HEK293 (cell line): ENCODE measurements at regions not wholly inside any gene's neighbourhood (a gene's known extent, or its start where the extent isn't known, plus 50 kb on each side); places are given as distances from the start of the nearest gene placed in this dataset.

Experiments
- CTCF ChIA-PET: fragments of 350-600 bp; formaldehyde crosslinking; extraction: SDS; loops from one replicate; lab custom pipeline; 2021; ENCODE audit warnings: antibody characterized with exemption; lab: Yijun Ruan, JAX
- POLR2A ChIA-PET: fragments of 300-600 bp; formaldehyde crosslinking; extraction: SDS; loops from one replicate; lab custom pipeline; 2020; ENCODE audit warnings: antibody characterized with exemption, inconsistent platforms; lab: Yijun Ruan, JAX
- H3K27ac ChIP-seq: fragments of 200-500 bp; sonication (Bioruptor generic); 2 replicates; pipeline ENCODE4 v1.5.1; 2014; ENCODE audit warnings: low read depth, low read length, control low read depth, inconsistent platforms; ENCODE audit errors: extremely low read depth
- H3K36me3 ChIP-seq, 2 experiments: fragments of 200-500 bp in 1 of 2; sonication (Bioruptor generic) in 1 of 2; 1 replicate in 1 of 2; 2 replicates in 1 of 2; pipeline ENCODE4 v1.5.1; 2014 to 2017; ENCODE audit warnings: inconsistent platforms in 2 of 2, low read length in 2 of 2; ENCODE audit not compliant: control insufficient read depth in 2 of 2, insufficient read depth in 1 of 2
- H3K4me1 ChIP-seq: fragments of 200-500 bp; sonication (Bioruptor generic); 2 replicates; pipeline ENCODE4 v1.5.1; 2014; ENCODE audit warnings: mild to moderate bottlenecking, low read length, inconsistent platforms; ENCODE audit not compliant: control insufficient read depth, insufficient read depth
- H3K4me3 ChIP-seq: 2 replicates; pipeline ENCODE4 v1.5.1; 2011; ENCODE audit warnings: low read depth, mild to moderate bottlenecking, control low read depth, low read length, moderate library complexity
- H3K9me3 ChIP-seq: fragments of 200-500 bp; sonication (Bioruptor generic); 2 replicates; pipeline ENCODE4 v1.5.1; 2014; ENCODE audit warnings: low read depth, low read length, inconsistent platforms; ENCODE audit not compliant: control insufficient read depth, insufficient read depth
- ATF2 ChIP-seq: fragments of 450-650 bp; formaldehyde crosslinking; IDR thresholded peaks from 2 replicates; pipeline ENCODE4 v1.5.1; 2016; ENCODE audit warnings: missing biosample characterization, missing genetic modification characterization, low read depth
- HOXD13 ChIP-seq: sonication (generic); formaldehyde crosslinking; IDR thresholded peaks from 2 replicates; pipeline ENCODE4 v1.8.0; 2022; ENCODE audit warnings: missing genetic modification reagents, borderline replicate concordance
- KLF7 ChIP-seq: fragments of 450-650 bp; formaldehyde crosslinking; IDR thresholded peaks from 2 replicates; pipeline ENCODE4 v1.5.1; 2016; ENCODE audit warnings: missing biosample characterization, missing genetic modification characterization, borderline replicate concordance
- MEIS1 ChIP-seq: sonication (generic); formaldehyde crosslinking; IDR thresholded peaks from 2 replicates; pipeline ENCODE4 v1.8.1; 2022; ENCODE audit warnings: missing genetic modification reagents, mild to moderate bottlenecking, borderline replicate concordance
- OVOL3 ChIP-seq: fragments of 450-650 bp; formaldehyde crosslinking; IDR thresholded peaks from 2 replicates; pipeline ENCODE4 v1.5.1; 2016; ENCODE audit warnings: missing biosample characterization, missing genetic modification characterization
- PRDM1 ChIP-seq: fragments of 450-650 bp; formaldehyde crosslinking; IDR thresholded peaks from 2 replicates; pipeline ENCODE4; 2016; ENCODE audit warnings: missing biosample characterization, missing genetic modification characterization
- ZBTB26 ChIP-seq: fragments of 450-650 bp; formaldehyde crosslinking; optimal IDR thresholded peaks from 2 replicates; pipeline ENCODE3; 2016; ENCODE audit warnings: missing biosample characterization, mild to moderate bottlenecking, missing genetic modification characterization
- ZFHX2 ChIP-seq: fragments of 450-650 bp; formaldehyde crosslinking; conservative IDR thresholded peaks from 2 replicates; pipeline ENCODE4 v1.5.1; 2016; ENCODE audit warnings: missing biosample characterization, missing genetic modification characterization
- ZFP3 ChIP-seq: fragments of 450-650 bp; formaldehyde crosslinking; IDR thresholded peaks from 2 replicates; pipeline ENCODE4 v1.5.1; 2016; ENCODE audit warnings: low read depth, missing biosample characterization, missing genetic modification characterization
- ZNF146 ChIP-seq: fragments of 450-650 bp; formaldehyde crosslinking; IDR thresholded peaks from 2 replicates; pipeline ENCODE4 v1.5.1; 2016; ENCODE audit warnings: missing biosample characterization, missing genetic modification characterization
- ZNF175 ChIP-seq: fragments of 450-650 bp; formaldehyde crosslinking; IDR thresholded peaks from 2 replicates; pipeline ENCODE4 v1.5.1; 2016; ENCODE audit warnings: missing biosample characterization, missing genetic modification characterization
- ZNF2 ChIP-seq: fragments of 450-650 bp; formaldehyde crosslinking; IDR thresholded peaks from 2 replicates; pipeline ENCODE4 v1.5.1; 2016; ENCODE audit warnings: missing biosample characterization, missing genetic modification characterization
- ZNF26 ChIP-seq: fragments of 450-650 bp; formaldehyde crosslinking; IDR thresholded peaks from 2 replicates; pipeline ENCODE4 v1.5.1; 2016; ENCODE audit warnings: missing biosample characterization, missing genetic modification characterization
- ZNF354C ChIP-seq: fragments of 450-650 bp; formaldehyde crosslinking; IDR thresholded peaks from 2 replicates; pipeline ENCODE4 v1.5.1; 2016; ENCODE audit warnings: missing biosample characterization, missing genetic modification characterization, low read depth, borderline replicate concordance
- ZNF404 ChIP-seq: fragments of 450-650 bp; formaldehyde crosslinking; IDR thresholded peaks from 2 replicates; pipeline ENCODE4 v1.5.1; 2017; ENCODE audit warnings: missing biosample characterization, missing genetic modification characterization
- ZNF560 ChIP-seq: fragments of 450-650 bp; formaldehyde crosslinking; IDR thresholded peaks from 2 replicates; pipeline ENCODE4 v1.5.1; 2017; ENCODE audit warnings: missing biosample characterization, missing genetic modification characterization, borderline replicate concordance
- ZNF580 ChIP-seq: fragments of 450-650 bp; formaldehyde crosslinking; IDR thresholded peaks from 2 replicates; pipeline ENCODE4 v1.5.1; 2016; ENCODE audit warnings: missing biosample characterization, missing genetic modification characterization
- ZNF600 ChIP-seq: fragments of 450-650 bp; formaldehyde crosslinking; IDR thresholded peaks from 2 replicates; pipeline ENCODE4 v1.5.1; 2016; ENCODE audit warnings: missing biosample characterization, missing genetic modification characterization
- ZNF664 ChIP-seq: fragments of 450-650 bp; formaldehyde crosslinking; IDR thresholded peaks from 2 replicates; pipeline ENCODE4 v1.5.1; 2016; ENCODE audit warnings: missing biosample characterization, missing genetic modification characterization
- ZNF692 ChIP-seq: fragments of 450-650 bp; formaldehyde crosslinking; IDR thresholded peaks from 2 replicates; pipeline ENCODE4 v1.5.1; 2016; ENCODE audit warnings: missing biosample characterization, missing genetic modification characterization
- ZNF776 ChIP-seq: fragments of 450-650 bp; formaldehyde crosslinking; IDR thresholded peaks from 2 replicates; pipeline ENCODE4 v1.5.0; 2017; ENCODE audit warnings: missing biosample characterization, missing genetic modification characterization, borderline replicate concordance
- ZSCAN16 ChIP-seq: fragments of 450-650 bp; formaldehyde crosslinking; IDR thresholded peaks from 2 replicates; pipeline ENCODE4 v1.5.1; 2016; ENCODE audit warnings: missing biosample characterization, missing genetic modification characterization
- ZSCAN23 ChIP-seq: fragments of 450-650 bp; formaldehyde crosslinking; IDR thresholded peaks from 2 replicates; pipeline ENCODE4 v1.5.1; 2016; ENCODE audit warnings: missing biosample characterization, missing genetic modification characterization

GRCh38 chr10:130493446-130494145 is 357.4 kb downstream of the GLRX3 start:
- ChIA-PET CTCF (no interaction called here), POLR2A (no interaction called here)
- no peaks in the 10 kb centered on the region for H3K4me1 ChIP-seq
- no peaks in the 10 kb centered on the region for H3K36me3 ChIP-seq
- H3K4me3 ChIP-seq: no peak overlapping the region
- no peaks in the 10 kb centered on the region for H3K9me3 ChIP-seq
- TF ChIP-seq ZNF175 (tag by site-specific recombination) (no peak), HOXD13 (CRISPR knock-in tag) (no peak), ZFHX2 (tag by site-specific recombination) (no peak), ZSCAN23 (tag by site-specific recombination) (no peak), ZNF600 (tag by site-specific recombination) (no peak), ZBTB26 (tag by site-specific recombination) (no peak), PRDM1 (tag by site-specific recombination) (no peak), OVOL3 (no peak), ZNF26 (tag by site-specific recombination) (no peak), ZNF580 (tag by site-specific recombination) (no peak), ZNF776 (tag by site-specific recombination) (no peak), ZNF2 (no peak)
- H3K27ac ChIP-seq: no peak overlapping the region

GRCh38 chr10:130495116-130495862 is 359.1 kb downstream of the GLRX3 start:
- TF ChIP-seq ATF2 (tag by site-specific recombination): no peak
- no peak for TF ChIP-seq ZSCAN16 (tag by site-specific recombination)
- no peak for TF ChIP-seq ZNF692
- no peak for TF ChIP-seq ZNF146 (tag by site-specific recombination)
- no peak for TF ChIP-seq ZFP3 (tag by site-specific recombination)
- no peak for TF ChIP-seq KLF7
- no peak for TF ChIP-seq ZNF560 (tag by site-specific recombination)
- no peak for TF ChIP-seq ZNF404 (tag by site-specific recombination)
- TF ChIP-seq ZNF664: no peak
- no peak for TF ChIP-seq ZNF354C
- no peak for TF ChIP-seq MEIS1 (CRISPR knock-in tag)
- TF ChIP-seq ZNF175 (tag by site-specific recombination): no peak
- ChIA-PET CTCF (no interaction called here), POLR2A (no interaction called here)
- H3K4me1 ChIP-seq: no peaks in the 10 kb centered on the region
- H3K9me3 ChIP-seq: no peaks in the 10 kb centered on the region
- no peaks in the 10 kb centered on the region for H3K36me3 ChIP-seq
- no peak overlapping the region for H3K27ac ChIP-seq
- no peak overlapping the region for H3K4me3 ChIP-seq
